ENCODE measurements at regions not wholly inside any gene's neighbourhood (a gene's known extent, or its start where the extent isn't known, plus 50 kb on each side); places are given as distances from the start of the nearest gene placed in this dataset.
"Not testable (repeated sequence)": the region's sequence is repeated elsewhere in the genome, so short reads cannot be mapped to it uniquely, and the experiment has no call there.

DNA sequence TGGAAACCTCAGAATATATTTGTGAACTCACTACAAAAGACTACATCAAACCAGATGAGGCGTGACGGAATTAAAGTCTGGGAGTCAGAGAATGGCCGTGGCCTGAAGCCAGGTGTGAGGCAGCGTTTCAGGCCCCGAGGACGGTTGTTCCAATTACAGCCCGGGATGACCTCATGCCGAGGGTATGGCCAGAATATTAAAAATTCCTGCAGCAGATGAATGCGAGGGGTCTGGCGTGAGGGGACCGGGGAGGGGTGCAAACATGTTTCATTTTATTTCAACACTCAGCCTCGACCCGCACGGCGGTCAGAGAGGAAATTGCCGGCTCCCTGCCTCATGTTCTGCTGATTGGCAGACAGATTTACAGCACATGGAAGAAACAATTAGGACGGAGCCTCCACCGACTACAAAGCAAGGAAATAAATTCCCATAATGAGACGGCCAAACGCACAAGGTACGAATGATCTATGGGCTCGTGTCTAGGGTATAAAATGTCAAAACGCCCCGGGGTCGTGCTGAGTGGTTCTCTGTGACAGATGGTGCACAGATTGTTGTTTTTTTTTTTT is 289.7 kb downstream of the SHOX start:
- H3K4me3 ChIP-seq, result no peak overlapping the region

DNA sequence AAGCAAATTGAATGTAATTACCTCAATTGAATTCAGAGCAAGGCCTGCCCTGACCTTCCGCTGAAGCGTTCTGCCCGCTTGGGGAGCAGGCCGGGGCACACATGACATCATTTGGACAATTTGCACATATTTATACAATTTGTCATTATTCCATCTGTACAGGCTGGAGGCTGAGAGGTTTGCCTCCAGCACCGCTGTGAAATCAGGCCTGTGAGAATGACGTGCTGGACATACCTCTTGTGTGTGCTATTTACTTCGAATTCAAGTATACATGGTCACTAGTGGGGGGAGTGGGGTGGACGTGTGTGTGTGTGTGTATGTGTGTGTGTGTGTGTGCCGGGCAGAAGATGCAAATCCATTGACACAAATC is 285.6 kb downstream of the SHOX start:
- H3K4me3 ChIP-seq, result no peak overlapping the region

More for the DNA sequence above, 289.7 kb downstream of the SHOX start:
- no peak overlapping the region for H3K27ac ChIP-seq

DNA sequence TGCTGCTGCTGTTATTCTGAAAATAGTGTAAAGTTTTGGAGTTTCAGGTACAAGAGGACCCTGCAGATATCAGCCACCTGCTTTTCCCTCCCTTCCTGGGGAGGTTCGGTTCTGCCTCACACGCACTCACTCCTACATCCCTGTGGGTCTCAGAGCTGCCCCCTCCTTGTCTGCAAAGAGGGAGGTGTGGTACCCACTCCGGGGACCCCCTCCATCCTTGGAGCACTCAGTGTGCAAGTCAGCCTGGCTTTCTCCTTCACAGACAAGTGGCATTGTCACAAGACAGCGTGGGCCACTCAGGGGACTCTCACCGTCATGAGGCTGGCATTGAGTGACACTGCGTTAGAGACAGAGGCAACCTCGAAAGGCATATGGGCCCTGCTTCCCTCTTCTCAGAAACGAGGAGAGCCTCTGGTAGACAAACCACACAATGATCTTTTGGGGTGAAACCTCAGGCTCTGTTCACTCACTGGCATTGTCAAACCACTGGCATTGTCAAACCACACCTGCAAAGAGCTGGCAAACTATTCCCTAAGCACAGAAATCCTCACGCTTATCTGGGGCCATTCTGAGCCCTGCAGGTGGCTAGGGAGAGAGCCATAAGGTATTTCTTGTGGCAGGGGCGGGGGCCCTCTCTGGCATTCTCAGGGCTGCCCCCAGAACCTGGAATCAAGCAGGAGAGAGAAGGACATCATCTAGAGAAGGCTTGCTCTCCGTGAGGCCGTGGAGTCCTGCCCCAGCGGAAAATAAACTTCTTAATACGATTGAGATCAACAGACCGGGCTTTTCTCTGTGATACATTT is 285.0 kb downstream of the SHOX start:
- Histone ChIP-seq H3K4me3 (no peak overlapping the region), H3K27ac (no peak overlapping the region)

More for the DNA sequence above, 285.6 kb downstream of the SHOX start:
- H3K27ac ChIP-seq, result no peak overlapping the region

DNA sequence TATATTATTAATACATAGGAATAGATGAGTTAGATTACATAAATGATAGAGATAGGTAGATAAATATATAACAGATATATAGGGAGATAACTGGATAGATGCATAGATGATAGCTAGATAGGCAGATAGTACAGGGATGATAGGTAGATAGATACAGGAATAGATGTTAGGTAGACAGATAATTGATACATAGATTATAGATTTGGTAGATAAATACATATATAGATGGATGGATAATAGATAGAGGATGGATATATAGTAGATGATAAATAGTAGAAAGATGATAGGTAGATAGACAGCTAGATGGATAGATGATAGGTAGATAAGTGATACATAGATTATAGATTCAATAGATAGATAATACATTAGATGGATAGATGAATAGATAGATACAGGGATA is 283.6 kb downstream of the SHOX start:
- H3K27ac ChIP-seq, result no peak overlapping the region
- no peak overlapping the region for H3K4me3 ChIP-seq

DNA sequence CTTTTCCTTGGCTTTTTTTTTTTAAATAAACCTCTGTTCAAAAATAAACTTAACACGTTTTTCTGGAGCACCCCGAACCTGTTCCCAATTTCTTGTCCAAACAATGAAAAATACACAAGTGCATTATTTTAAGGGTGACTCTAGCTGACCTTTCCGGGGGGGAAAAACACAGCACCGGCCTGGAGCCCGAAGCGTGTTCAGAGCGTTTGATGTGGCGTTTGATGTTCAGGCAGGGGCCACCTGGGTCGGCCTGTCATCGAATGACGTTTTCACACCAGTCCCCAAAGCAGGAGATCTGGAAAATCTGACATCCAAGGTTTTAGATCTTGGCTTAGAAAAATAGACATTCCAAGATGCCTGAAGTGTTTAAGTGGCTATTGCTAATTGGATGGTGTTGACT is 282.1 kb downstream of the SHOX start:
- no peak overlapping the region for H3K27ac ChIP-seq
- H3K4me3 ChIP-seq, result no peak overlapping the region

DNA sequence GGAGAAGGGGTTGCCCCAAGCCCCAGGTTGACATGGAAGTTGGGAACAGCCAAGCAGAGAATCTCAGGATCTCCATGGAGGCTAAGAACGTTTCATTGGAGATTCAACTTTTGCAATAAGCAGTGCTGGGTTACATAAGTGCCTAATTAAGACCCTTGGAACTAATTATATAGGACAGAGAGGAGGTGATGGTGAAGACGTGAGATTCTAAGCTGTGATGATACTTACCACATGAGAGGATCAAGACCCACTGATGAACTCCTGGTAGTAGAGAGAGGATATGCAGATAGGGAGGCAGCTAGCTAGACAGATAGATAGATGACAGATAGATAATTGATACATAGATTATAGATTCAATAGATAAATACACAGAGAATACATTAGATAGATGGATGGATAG is 278.5 kb downstream of the SHOX start:
- not testable (repeated sequence) for H3K27ac ChIP-seq, H3K4me3 ChIP-seq

DNA sequence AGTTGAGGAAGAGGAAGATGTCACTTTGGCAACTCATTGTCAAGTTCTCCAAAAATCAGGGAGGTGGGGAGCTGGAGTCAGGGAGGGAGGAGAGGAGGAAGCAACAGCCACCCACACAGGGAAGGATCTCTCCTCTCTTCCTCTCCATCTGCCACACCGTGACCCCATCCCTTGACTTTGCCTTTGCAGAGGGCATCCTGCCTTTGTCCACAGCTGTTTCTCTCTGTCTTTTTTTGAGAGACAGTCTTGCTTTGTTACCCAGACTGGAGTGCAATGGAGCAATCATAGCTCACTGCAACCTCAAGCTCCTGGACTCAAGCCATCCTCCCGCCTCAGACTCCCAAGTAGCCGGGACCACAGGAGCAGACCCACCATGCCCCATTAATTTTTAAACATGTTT is 276.0 kb downstream of the SHOX start:
- Histone ChIP-seq H3K27ac (no peak overlapping the region), H3K4me3 (no peak overlapping the region)

DNA sequence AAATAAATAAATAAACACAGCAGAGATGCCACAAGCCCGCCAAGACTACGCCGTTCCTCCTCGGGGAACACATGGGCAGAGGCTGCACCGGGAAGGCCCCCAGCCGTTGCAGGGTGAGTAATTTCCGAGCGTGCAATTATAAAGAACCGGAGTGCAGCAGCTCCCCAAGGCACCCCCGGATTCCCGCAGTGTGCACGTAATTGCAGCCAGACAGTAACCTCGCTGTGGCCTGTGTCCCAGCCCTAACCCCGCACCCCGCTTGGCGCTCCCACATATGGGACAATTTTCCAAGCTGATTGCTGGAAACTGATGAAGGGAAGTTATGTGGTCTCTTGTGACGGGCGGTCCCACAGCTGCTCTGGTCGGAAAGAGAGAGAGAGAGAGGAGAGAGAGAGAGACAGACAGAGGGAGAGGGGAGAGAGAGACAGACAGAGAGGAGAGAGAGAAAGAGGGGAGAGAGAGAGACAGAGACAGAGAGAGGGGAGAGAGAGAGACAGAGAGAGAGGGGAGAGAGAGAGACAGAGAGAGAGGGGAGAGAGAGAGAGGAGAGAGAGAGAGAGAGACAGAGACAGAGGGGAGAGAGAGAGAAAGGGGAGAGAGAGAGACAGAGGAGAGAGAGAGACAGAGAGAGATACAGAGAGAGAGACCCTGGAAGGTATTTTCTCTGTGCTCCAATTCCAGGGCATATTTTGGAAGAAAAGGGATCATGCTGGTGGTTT is 275.4 kb downstream of the SHOX start:
- Histone ChIP-seq H3K27ac (no peak overlapping the region), H3K4me3 (no peak overlapping the region)

DNA sequence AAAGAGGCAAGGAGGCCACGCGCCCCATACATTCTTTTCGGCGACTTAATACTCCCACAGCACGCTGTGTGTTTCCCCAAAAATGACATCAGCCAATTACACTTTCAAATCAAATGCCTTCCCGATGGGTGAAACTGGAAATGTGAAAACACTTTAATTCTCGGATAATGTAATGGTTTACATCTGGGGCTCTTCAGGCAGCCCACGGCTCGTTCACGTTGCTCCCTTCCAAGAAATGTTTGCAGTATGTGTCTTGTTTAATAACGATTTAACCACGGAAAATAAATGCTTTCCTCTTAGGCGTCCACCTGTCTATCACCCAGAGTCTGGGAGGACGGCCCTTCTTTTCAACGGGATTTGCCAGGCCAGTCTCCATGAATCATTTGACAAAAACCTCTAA is 272.5 kb downstream of the SHOX start:
- Histone ChIP-seq H3K4me3 (no peak overlapping the region), H3K27ac (no peak overlapping the region)

DNA sequence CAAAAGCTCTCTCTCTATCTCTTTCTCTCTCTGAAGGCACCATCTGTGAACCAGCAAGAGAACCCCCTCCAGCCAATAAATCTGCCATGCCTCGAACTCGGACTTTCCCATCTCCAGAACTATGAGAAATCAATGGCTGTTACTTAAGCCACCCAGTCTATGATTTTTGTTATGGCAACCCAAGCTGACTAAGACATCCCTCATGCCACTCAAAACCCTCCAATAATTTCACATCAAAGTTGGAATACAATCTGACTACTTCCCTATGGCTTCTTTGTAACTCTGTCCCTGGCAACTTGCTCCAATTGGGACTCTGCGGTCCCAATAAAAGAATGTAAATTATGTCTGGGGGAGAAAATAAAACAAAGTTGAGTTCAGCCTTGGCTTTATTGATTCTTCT is 265.7 kb downstream of the SHOX start:
- no peak overlapping the region for H3K4me3 ChIP-seq
- H3K27ac ChIP-seq, result no peak overlapping the region

DNA sequence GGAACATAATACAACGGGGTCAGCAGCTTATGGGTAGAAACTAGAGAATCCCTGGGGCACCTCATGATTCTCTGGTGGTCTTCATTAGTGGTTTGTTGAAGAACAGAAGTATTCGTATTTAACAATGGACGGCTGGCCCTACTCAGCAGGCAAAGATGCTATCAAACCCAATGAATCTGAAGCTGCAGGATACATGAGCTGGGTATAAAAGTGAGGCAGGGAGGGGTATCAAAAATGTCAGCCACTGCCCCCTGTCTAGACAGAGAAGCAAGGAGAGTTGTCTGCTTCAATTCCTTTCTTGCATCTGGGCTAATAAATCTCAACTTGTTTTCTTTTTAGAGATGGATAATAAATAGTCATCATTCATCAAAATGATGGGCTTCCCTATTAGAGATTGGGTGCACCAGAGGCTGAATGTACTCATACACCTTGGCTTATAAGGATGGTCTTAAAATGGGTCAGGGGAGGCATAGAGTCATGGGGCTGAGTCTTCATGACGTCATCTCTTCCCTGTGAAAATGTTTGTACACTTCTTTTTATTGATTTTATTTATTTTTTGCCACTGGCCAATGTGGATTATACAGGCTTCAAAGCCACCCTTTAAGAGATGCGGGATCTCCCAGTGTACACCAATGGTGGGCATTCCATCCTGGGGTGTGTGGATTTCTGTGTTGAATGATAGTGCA is 259.5 kb downstream of the SHOX start:
- Histone ChIP-seq H3K4me3 (no peak overlapping the region), H3K27ac (no peak overlapping the region)

DNA sequence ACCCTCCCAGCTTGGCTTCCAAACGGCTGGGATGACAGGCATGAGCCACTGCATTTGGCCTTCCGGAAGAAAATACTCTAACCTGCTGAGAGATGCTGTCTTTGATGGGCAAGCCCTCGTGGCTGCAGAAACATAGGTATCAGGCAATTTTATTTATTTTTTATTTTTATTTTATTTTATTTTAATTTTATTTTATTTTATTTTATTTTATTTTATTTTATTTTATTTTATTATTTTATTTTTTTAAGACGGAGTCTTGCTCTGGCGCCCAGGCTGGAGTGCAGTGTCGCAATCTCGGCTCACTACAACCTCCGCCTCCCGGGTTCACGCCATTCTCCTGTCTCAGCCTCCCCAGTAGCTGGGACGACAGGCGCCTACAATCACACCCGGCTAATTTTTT is 257.1 kb downstream of the SHOX start:
- not testable (repeated sequence) for H3K4me3 ChIP-seq, H3K27ac ChIP-seq

DNA sequence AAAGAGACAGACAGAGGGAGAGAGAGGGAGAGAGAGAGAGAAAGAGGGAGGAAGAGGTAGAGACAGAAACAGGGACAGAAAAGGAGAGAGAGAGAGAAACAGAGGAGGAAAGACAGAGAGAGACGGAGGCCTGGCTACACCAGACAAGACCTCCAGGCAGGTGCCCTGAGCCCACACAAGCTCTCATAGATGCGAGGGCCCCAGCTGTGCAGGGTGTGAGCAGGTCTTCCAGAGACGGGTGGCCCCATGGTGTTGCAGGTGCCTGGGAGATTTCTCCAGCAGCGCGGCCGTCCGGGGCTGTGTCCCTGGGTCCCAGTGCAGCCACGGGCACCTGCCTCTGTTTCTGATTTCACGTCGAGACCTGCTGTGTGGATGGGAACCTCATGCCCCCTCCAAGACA is 253.0 kb downstream of the SHOX start:
- no peak overlapping the region for H3K27ac ChIP-seq
- no peak overlapping the region for H3K4me3 ChIP-seq

DNA sequence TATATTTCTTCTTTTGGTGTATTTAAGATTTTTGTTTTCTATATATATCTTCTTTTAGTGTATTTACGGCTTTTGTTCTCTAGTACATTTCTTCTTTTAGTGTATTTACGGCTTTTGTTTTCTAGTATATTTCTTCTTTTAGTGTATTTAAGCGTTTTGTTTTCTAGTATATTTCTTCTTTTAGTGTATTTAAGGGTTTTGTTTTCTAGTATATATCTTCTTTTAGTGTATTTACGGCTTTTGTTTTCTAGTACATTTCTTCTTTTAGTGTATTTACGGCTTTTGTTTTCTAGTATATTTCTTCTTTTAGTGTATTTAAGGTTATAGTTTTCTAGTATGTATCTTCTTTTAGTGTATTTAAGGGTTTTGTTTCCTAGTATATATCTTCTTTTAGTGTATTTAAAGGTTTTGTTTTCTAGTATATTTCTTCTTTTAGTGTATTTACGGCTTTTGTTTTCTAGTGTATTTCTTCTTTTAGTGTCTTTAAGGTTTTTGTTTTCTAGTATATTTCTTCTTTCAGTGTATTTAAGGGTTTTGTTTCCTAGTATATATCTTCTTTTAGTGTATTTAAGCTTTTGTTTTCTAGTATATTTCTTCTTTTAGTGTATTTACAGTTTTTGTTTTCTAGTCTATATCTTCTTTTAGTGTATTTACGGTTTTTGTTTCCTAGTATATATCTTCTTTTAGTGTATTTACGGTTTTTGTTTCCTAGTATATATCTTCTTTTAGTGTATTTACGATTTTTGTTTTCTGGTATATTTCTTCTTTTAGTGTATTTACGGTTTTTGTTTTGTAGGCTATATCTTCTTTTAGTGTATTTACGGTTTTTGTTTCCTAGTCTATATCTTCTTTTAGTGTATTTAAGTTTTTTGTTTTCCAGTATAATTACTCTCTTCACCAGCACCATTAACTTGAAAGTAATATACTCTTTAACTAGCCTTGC is 249.4 kb downstream of the SHOX start:
- H3K4me3 ChIP-seq, H3K27ac ChIP-seq: not testable (repeated sequence)

DNA sequence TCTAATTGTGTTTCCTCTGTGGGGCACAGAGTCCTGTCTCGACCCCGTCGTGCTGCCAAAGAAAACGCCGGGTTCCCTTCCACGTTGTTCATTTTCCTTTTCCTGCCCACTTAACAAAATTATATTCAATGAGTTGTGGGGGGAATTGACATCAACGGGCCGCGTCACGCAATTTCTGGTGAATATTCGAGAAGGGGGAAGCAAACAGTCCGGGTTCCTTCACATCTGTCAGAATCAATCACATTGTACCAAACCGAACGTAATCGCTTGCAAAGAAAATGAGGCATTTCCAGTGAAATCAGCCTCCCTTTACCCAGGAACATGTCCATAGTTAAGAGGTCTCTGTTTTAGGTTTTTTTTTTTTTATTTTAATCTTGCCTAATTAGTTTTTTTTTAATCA is 243.5 kb downstream of the SHOX start:
- no peak overlapping the region for H3K27ac ChIP-seq

DNA sequence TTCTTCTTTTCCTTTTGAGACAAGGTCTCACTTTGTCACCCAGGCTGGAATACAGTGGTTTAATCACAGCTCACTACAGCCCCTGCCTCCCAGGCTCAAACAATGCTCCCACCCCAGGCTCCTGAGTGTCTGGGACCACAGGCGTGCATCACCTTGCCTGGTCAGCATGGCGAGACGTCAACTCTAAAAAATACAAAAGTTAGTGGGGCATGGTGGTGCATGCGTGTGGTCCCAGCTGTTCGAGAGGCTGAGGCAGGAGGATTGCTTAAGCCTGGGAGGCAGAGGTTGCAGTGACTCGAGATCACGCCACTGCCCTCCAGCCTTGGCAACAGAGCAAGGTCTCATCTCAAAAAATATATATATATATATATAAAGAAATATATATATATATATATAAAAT is 242.4 kb downstream of the SHOX start:
- no peak overlapping the region for H3K4me3 ChIP-seq
- H3K27ac ChIP-seq, result no peak overlapping the region

More for the DNA sequence above, 243.5 kb downstream of the SHOX start:
- no peak overlapping the region for H3K4me3 ChIP-seq

DNA sequence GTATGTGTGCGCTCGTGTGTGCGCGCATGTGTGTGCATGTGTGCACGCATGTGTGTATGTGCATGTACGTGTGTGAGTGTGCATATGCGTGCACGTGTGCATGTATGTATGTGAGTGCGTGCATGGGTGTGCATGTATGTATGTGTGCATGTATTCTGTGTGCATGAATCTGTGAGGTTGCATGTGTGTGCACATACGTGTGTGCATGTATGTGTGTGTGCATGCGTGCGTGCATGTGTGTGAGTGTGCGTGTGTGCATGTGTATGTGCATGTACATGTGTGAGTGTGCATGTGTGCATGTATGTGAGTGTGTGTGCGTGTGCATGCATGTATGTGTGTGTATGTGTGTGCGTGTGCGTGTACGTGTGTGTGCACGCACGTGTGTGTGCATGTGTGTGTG is 241.5 kb downstream of the SHOX start:
- H3K27ac ChIP-seq, result no peak overlapping the region
- H3K4me3 ChIP-seq, result no peak overlapping the region

DNA sequence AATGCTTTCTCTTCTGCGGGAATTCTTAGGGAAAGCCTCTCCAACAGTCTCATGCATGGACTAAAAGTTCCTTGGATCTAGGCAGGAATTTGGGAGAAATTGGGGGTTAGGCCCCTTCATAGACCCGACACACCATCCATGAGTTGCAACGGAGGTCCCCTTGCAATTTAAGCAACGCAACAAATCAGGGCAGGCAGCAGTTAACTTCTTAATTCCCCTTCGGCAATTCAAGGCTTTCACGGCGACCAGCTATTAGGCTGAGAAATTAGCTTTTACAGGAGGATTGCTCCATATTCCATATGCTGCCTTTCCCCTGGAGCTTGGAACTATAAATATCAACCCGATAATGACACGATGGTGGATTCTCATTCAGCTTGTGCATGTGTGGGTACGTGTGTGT is 241.0 kb downstream of the SHOX start:
- Histone ChIP-seq H3K27ac (no peak overlapping the region), H3K4me3 (no peak overlapping the region)

DNA sequence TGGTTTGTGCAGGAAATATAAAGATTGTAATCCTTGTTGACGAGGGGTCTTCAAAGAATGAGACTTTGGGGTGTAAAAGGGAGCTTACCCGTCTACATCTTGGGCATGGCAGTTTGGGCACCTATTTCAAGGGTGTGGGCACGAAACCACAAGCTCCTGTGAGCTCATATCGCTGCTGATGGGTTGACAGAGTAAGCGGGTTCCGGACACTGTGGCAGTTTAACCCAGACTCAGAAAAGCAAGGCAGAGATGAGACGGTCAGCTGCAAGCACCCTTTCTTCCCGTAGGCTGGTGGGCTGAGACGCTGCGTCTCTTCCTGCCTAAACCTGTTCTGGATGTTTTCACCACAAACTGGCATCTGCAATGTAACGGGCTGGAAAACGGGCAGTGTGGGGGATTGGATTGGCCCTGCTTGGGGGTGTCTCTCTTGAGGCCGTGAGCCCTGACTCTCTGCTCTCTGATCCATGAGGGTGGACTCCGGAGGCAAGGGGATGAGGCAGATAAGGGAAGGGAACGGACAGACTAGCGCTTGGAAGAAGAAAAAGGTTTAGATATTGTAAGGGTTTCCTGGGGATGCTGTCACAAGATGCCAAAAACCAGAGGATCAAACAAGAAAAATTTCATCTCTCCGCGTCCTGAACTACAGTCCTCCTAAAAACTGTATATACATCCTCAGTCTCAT is 237.5 kb downstream of the SHOX start:
- Histone ChIP-seq H3K27ac (no peak overlapping the region), H3K4me3 (no peak overlapping the region)
